Osteoblast (primary cell): ENCODE measurements at regions not wholly inside any gene's neighbourhood (a gene's known extent, or its start where the extent isn't known, plus 50 kb on each side); places are given as distances from the start of the nearest gene placed in this dataset.
A peak's percentile ranks its signal among the peaks of the same experiment; 100 is the strongest.

Source experiments
- DNase-seq: peaks from one replicate; pipeline ENCODE4 v3.0.0; 2011; ENCODE audit warnings: low spot score, mixed read lengths; ENCODE audit not compliant: insufficient read length; ENCODE audit errors: missing footprints
- H2AFZ ChIP-seq: 2 replicates; pipeline ENCODE4 v1.6.0; 2011; ENCODE audit warnings: mild to moderate bottlenecking, low read length
- H3K27ac ChIP-seq: 2 replicates; pipeline ENCODE4 v1.5.1; 2011; ENCODE audit warnings: mild to moderate bottlenecking, low read depth, low read length, moderate library complexity
- H3K27me3 ChIP-seq: 2 replicates; pipeline ENCODE4 v1.6.0; 2012; ENCODE audit warnings: mild to moderate bottlenecking, control low read depth, inconsistent platforms, low read length, moderate library complexity; ENCODE audit not compliant: insufficient read depth
- H3K36me3 ChIP-seq: 2 replicates; pipeline ENCODE4 v1.5.1; 2011; ENCODE audit warnings: mild to moderate bottlenecking, low read length, control low read depth, moderate library complexity; ENCODE audit not compliant: insufficient read depth
- H3K4me1 ChIP-seq: 2 replicates; pipeline ENCODE4 v1.5.1; 2011; ENCODE audit warnings: mild to moderate bottlenecking, low read length, control low read depth, moderate library complexity; ENCODE audit not compliant: insufficient read depth
- H3K4me2 ChIP-seq: 2 replicates; pipeline ENCODE4 v1.6.0; 2011; ENCODE audit warnings: mild to moderate bottlenecking, low read length; ENCODE audit not compliant: insufficient read depth
- H3K4me3 ChIP-seq: fragments of 200-600 bp; sonication (generic); 3 replicates; pipeline ENCODE4 v1.5.1; 2012; ENCODE audit warnings: mild to moderate bottlenecking, low read length, inconsistent platforms; ENCODE audit not compliant: insufficient read depth
- H3K79me2 ChIP-seq: 2 replicates; pipeline ENCODE4 v1.6.0; 2012; ENCODE audit warnings: mild to moderate bottlenecking, low read length, control low read depth, inconsistent platforms; ENCODE audit not compliant: insufficient read depth
- H3K9me3 ChIP-seq: 2 replicates; pipeline ENCODE4 v1.5.1; 2011; ENCODE audit warnings: low read depth, low read length, control low read depth
- H4K20me1 ChIP-seq: 2 replicates; pipeline ENCODE4 v1.6.0; 2012; ENCODE audit warnings: mild to moderate bottlenecking, low read length, control low read depth; ENCODE audit not compliant: insufficient read depth
- TF ChIP-seq, protein P1 (sequence below): IDR thresholded peaks from 2 replicates; pipeline ENCODE4 v1.5.1; 2011; ENCODE audit warnings: mild to moderate bottlenecking, low read depth, low read length, moderate library complexity; ENCODE audit errors: extremely low read depth

DNA sequence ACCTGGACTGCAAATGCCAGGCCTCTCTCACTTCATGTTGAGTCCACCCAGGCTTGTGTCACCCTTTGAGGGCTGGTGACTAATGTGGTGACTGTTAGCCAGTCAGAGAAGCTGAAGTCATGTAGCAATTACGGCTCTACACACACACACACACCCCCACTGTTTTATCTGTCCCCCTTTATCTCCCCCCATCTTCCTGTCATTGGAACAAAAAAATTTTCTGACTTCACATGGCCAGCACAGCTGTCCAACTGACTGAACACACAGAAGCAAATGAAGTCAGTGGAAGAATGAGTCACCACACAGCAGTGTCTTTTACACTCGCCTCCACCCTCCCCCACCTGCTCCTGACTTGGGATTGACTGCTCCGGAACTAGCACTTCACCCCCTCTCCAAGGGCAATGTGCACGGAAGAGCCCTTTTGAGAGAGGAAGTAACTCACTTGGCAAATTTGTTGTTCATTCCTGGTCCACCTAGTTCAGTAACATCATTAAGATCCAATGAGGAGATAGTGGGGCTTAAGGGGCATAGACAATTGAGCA, 198.0 kb downstream of the RNF144B start:
- TF ChIP-seq, protein P1, sequence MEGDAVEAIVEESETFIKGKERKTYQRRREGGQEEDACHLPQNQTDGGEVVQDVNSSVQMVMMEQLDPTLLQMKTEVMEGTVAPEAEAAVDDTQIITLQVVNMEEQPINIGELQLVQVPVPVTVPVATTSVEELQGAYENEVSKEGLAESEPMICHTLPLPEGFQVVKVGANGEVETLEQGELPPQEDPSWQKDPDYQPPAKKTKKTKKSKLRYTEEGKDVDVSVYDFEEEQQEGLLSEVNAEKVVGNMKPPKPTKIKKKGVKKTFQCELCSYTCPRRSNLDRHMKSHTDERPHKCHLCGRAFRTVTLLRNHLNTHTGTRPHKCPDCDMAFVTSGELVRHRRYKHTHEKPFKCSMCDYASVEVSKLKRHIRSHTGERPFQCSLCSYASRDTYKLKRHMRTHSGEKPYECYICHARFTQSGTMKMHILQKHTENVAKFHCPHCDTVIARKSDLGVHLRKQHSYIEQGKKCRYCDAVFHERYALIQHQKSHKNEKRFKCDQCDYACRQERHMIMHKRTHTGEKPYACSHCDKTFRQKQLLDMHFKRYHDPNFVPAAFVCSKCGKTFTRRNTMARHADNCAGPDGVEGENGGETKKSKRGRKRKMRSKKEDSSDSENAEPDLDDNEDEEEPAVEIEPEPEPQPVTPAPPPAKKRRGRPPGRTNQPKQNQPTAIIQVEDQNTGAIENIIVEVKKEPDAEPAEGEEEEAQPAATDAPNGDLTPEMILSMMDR, result no peak
- H3K36me3 ChIP-seq, result no peaks in the 10 kb centered on the region
- H3K4me1 ChIP-seq, result peaks cover 8% of the 10 kb centered on the region
- peak overlapping the region; percentile 41 for H3K4me2 ChIP-seq
- H2AFZ ChIP-seq, result no peak overlapping the region
- no peaks in the 10 kb centered on the region for H3K79me2 ChIP-seq
- no peak overlapping the region for H3K27ac ChIP-seq
- no peaks in the 10 kb centered on the region for H3K9me3 ChIP-seq
- no peak overlapping the region for H3K4me3 ChIP-seq
- H3K27me3 ChIP-seq, result no peaks in the 10 kb centered on the region
- no peaks in the 10 kb centered on the region for H4K20me1 ChIP-seq
- peak; percentile 76 for DNase-seq

- no peak for DNase-seq
- no peak overlapping the region for H2AFZ ChIP-seq
Observed at GRCh38 chr6:18586133-18586532, 199.0 kb downstream of the RNF144B start.

DNA sequence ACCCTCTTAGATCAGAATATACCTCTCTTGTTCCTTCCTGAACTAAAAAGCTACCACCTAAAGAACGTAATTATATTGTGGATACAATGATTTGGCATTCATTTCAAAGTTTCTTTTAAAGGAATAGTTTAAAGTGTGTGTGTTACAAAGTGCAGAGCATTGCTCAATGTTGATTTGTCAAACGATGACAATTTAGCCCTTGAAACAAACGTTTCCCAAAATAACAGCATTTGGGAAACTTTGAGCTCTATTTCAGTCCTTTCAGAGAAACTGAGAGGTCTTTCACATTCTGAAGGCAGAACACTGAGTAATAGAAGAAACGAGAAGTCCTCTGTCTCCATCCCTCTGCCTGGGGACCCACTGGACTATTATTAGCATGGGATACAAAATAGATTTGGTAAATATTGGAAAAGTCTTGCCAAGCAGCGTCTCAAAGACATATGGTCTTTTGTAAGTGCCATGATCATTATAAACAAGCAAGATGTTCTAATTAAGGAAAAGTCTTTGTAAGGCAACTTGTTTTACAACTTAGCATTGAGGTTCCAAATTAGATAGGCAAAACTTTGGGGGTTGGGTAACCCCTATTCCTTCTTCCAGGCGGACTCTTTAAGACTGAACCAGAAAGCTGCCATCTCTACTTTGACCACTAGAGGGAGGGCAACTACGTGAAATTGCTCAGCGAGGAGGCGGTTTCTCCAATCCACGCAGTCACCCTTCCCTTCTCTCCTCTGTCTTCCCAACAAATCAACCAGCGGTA, 208.8 kb downstream of the RNF144B start:
- Histone ChIP-seq H4K20me1 (no peaks in the 10 kb centered on the region), H3K27ac (no peak overlapping the region), H3K36me3 (no peaks in the 10 kb centered on the region), H2AFZ (peak overlapping the region; percentile 80), H3K4me3 (no peak overlapping the region), H3K27me3 (no peaks in the 10 kb centered on the region), H3K9me3 (no peaks in the 10 kb centered on the region), H3K79me2 (no peaks in the 10 kb centered on the region), H3K4me1 (peaks cover 3% of the 10 kb centered on the region), H3K4me2 (peak overlapping the region; percentile 59)
- TF ChIP-seq, protein P1, result peak; percentile 96
- DNase-seq, result no peak

More at GRCh38 chr6:18586133-18586532, 199.0 kb downstream of the RNF144B start:
- Histone ChIP-seq H3K27me3 (no peaks in the 10 kb centered on the region), H4K20me1 (no peaks in the 10 kb centered on the region), H3K4me1 (peaks cover 8% of the 10 kb centered on the region), H3K36me3 (no peaks in the 10 kb centered on the region), H3K4me2 (no peak overlapping the region), H3K79me2 (no peaks in the 10 kb centered on the region), H3K9me3 (no peaks in the 10 kb centered on the region), H3K27ac (no peak overlapping the region), H3K4me3 (no peak overlapping the region)
- TF ChIP-seq, protein P1, result no peak

GRCh38 chr6:18596531-18596835, 209.3 kb downstream of the RNF144B start:
- Histone ChIP-seq H3K9me3 (no peaks in the 10 kb centered on the region), H3K4me3 (no peak overlapping the region), H3K4me1 (peaks cover 3% of the 10 kb centered on the region), H3K79me2 (no peaks in the 10 kb centered on the region), H3K27ac (no peak overlapping the region), H3K27me3 (no peaks in the 10 kb centered on the region), H2AFZ (peak overlapping the region; percentile 80), H3K4me2 (peak overlapping the region; percentile 59), H4K20me1 (no peaks in the 10 kb centered on the region), H3K36me3 (no peaks in the 10 kb centered on the region)
- DNase-seq, result no peak
- TF ChIP-seq, protein P1, result no peak
